NCI-H146 treated with DMSO at 0.1 percent for 48 hours (cell line): ENCODE measurements at regions not wholly inside any gene's neighbourhood (a gene's known extent, or its start where the extent isn't known, plus 50 kb on each side); places are given as distances from the start of the nearest gene placed in this dataset.
A peak's percentile ranks its signal among the peaks of the same experiment; 100 is the strongest.
"Not testable (repeated sequence)": the region's sequence is repeated elsewhere in the genome, so short reads cannot be mapped to it uniquely, and the experiment has no call there.

Experiments
- DNase-seq: peaks from one replicate; lab custom pipeline; 2025; ENCODE audit not compliant: unreplicated experiment; lab: John Stamatoyannopoulos, UW

GRCh38 chr6:44001318-44002066 lies 125.8 kb downstream of the MRPL14 start:
- no peak for DNase-seq

GRCh38 chr6:44000164-44000842 lies 126.9 kb downstream of the MRPL14 start:
- DNase-seq: peak; percentile 43

GRCh38 chr6:43999628-44000027 lies 127.6 kb downstream of the MRPL14 start:
- no peak for DNase-seq

- DNase-seq: not testable (repeated sequence)
Observed at GRCh38 chr6:43998592-43999243, 128.5 kb downstream of the MRPL14 start.

- not testable (repeated sequence) for DNase-seq
Observed at GRCh38 chr6:43997990-43998585, 129.2 kb downstream of the MRPL14 start.

- no peak for DNase-seq
Observed at GRCh38 chr6:43997345-43997677, 129.9 kb downstream of the MRPL14 start.

- DNase-seq: no peak
Observed at GRCh38 chr6:43996618-43997344, 130.5 kb downstream of the MRPL14 start.

- DNase-seq: no peak
Observed at GRCh38 chr6:43995137-43995536, 132.1 kb downstream of the MRPL14 start.

GRCh38 chr6:43993881-43994523 lies 133.2 kb downstream of the MRPL14 start:
- DNase-seq: no peak

GRCh38 chr6:43992783-43993644 lies 134.2 kb downstream of the MRPL14 start:
- peak; percentile 20 for DNase-seq

- no peak for DNase-seq
Observed at GRCh38 chr6:43992126-43992663, 135.1 kb downstream of the MRPL14 start.

- peak; percentile 17 for DNase-seq
Observed at GRCh38 chr6:43990627-43991619, 136.3 kb downstream of the MRPL14 start.

- DNase-seq: no peak
Observed at GRCh38 chr6:43990275-43990626, 137.0 kb downstream of the MRPL14 start.

- DNase-seq: no peak
Observed at GRCh38 chr6:43989581-43990146, 137.6 kb downstream of the MRPL14 start.

GRCh38 chr6:43988801-43989200 lies 138.5 kb downstream of the MRPL14 start:
- DNase-seq: no peak

- no peak for DNase-seq
Observed at GRCh38 chr6:43987838-43988439, 139.3 kb downstream of the MRPL14 start.

- no peak for DNase-seq
Observed at GRCh38 chr6:43986177-43986825, 141.0 kb downstream of the MRPL14 start.
